H9 (cell line): ENCODE measurements at regions not wholly inside any gene's neighbourhood (a gene's known extent, or its start where the extent isn't known, plus 50 kb on each side); places are given as distances from the start of the nearest gene placed in this dataset.

Source experiments
- DNase-seq: peaks from one replicate; pipeline ENCODE4 v3.0.0-alpha.2; 2017
- H2AFZ ChIP-seq: one replicate; pipeline ENCODE4 v1.6.1; 2013; ENCODE audit warnings: mild to moderate bottlenecking, low read length, control low read depth, moderate library complexity
- H2AK5ac ChIP-seq: 2 replicates; pipeline ENCODE4 v1.6.1; 2013; ENCODE audit warnings: low read length, control low read depth, mixed read lengths; ENCODE audit not compliant: insufficient read length
- H2BK120ac ChIP-seq: one replicate; pipeline ENCODE4 v1.6.1; 2013; ENCODE audit warnings: low read depth, mild to moderate bottlenecking, low read length, control low read depth, inconsistent platforms; ENCODE audit not compliant: poor library complexity, severe bottlenecking
- H2BK12ac ChIP-seq: 2 replicates; pipeline ENCODE4 v1.6.1; 2013; ENCODE audit warnings: low read length, control low read depth, mixed read lengths, low read depth; ENCODE audit not compliant: insufficient read length
- H2BK15ac ChIP-seq: 2 replicates; pipeline ENCODE4 v1.6.1; 2013; ENCODE audit warnings: low read depth, low read length, control low read depth
- H2BK20ac ChIP-seq: one replicate; pipeline ENCODE4 v1.6.1; 2013; ENCODE audit warnings: low read depth, mild to moderate bottlenecking, low read length, control low read depth, inconsistent platforms; ENCODE audit not compliant: poor library complexity, severe bottlenecking
- H2BK5ac ChIP-seq: 2 replicates; pipeline ENCODE4 v1.6.1; 2013; ENCODE audit warnings: low read length, control low read depth, mixed read lengths; ENCODE audit not compliant: insufficient read length
- H3K14ac ChIP-seq: 2 replicates; pipeline ENCODE4 v1.6.1; 2013; ENCODE audit warnings: low read length, control low read depth; ENCODE audit not compliant: insufficient read depth
- H3K18ac ChIP-seq: 2 replicates; pipeline ENCODE4 v1.6.1; 2013; ENCODE audit warnings: low read depth, mild to moderate bottlenecking, mixed read lengths, low read length, control low read depth; ENCODE audit not compliant: insufficient read length
- H3K23ac ChIP-seq: 2 replicates; pipeline ENCODE4 v1.6.1; 2013; ENCODE audit warnings: low read length, control low read depth, mixed read lengths, low read depth; ENCODE audit not compliant: insufficient read length
- H3K23me2 ChIP-seq: 2 replicates; pipeline ENCODE4 v1.6.1; 2013; ENCODE audit warnings: low read depth, mild to moderate bottlenecking, mixed read lengths, low read length, control low read depth; ENCODE audit not compliant: insufficient read length, poor library complexity, severe bottlenecking
- H3K27ac ChIP-seq: 2 replicates; pipeline ENCODE4 v1.5.1; 2013; ENCODE audit warnings: low read length, control low read depth, mixed read lengths, low read depth; ENCODE audit not compliant: insufficient read length
- H3K27me3 ChIP-seq: 2 replicates; pipeline ENCODE4 v1.6.1; 2013; ENCODE audit warnings: low read length, control low read depth, inconsistent platforms; ENCODE audit not compliant: insufficient read depth
- H3K4ac ChIP-seq: 2 replicates; pipeline ENCODE4 v1.6.1; 2013; ENCODE audit warnings: low read depth, mild to moderate bottlenecking, control low read depth, inconsistent platforms, low read length, moderate library complexity
- H3K4me1 ChIP-seq: 2 replicates; pipeline ENCODE4 v1.6.1; 2013; ENCODE audit warnings: low read length, control low read depth, inconsistent platforms; ENCODE audit not compliant: insufficient read depth
- H3K4me2 ChIP-seq: 2 replicates; pipeline ENCODE4 v1.6.1; 2013; ENCODE audit warnings: low read length, control low read depth, mixed read lengths; ENCODE audit not compliant: insufficient read length, insufficient read depth
- H3K56ac ChIP-seq: 2 replicates; pipeline ENCODE4 v1.6.1; 2013; ENCODE audit warnings: low read depth, mild to moderate bottlenecking, mixed read lengths, low read length, control low read depth; ENCODE audit not compliant: insufficient read length
- H3K79me1 ChIP-seq: 2 replicates; pipeline ENCODE4 v1.6.1; 2013; ENCODE audit warnings: low read depth, mild to moderate bottlenecking, moderate library complexity, low read length, control low read depth, inconsistent platforms; ENCODE audit not compliant: insufficient read depth, poor library complexity, severe bottlenecking
- H3K79me2 ChIP-seq: 2 replicates; pipeline ENCODE4 v1.6.1; 2013; ENCODE audit warnings: low read length, control low read depth, inconsistent platforms; ENCODE audit not compliant: insufficient read depth
- H3K9ac ChIP-seq: 2 replicates; pipeline ENCODE4 v1.6.1; 2013; ENCODE audit warnings: low read length, control low read depth, mixed read lengths; ENCODE audit not compliant: insufficient read length; ENCODE audit errors: extremely low read depth
- H3K9me3 ChIP-seq: one replicate; pipeline ENCODE4 v1.6.1; 2013; ENCODE audit warnings: low read depth, low read length, inconsistent platforms; ENCODE audit not compliant: control insufficient read depth
- H3T11ph ChIP-seq: one replicate; pipeline ENCODE4 v1.6.1; 2013; ENCODE audit warnings: mild to moderate bottlenecking, low read length, control low read depth, inconsistent platforms
- H4K20me1 ChIP-seq: one replicate; pipeline ENCODE4 v1.6.1; 2013; ENCODE audit not compliant: control insufficient read depth, insufficient read length, insufficient read depth
- H4K5ac ChIP-seq: 2 replicates; pipeline ENCODE4 v1.6.1; 2013; ENCODE audit warnings: low read depth, mild to moderate bottlenecking, mixed read lengths, low read length, control low read depth; ENCODE audit not compliant: insufficient read length
- H4K8ac ChIP-seq: replicated peaks from 2 replicates; pipeline ENCODE4 v1.6.1; 2013; ENCODE audit warnings: low read length, control low read depth, mixed read lengths, low read depth; ENCODE audit not compliant: insufficient read length
- H4K91ac ChIP-seq: 2 replicates; pipeline ENCODE4 v1.6.1; 2013; ENCODE audit warnings: low read depth, mild to moderate bottlenecking, moderate library complexity, mixed read lengths, low read length, control low read depth; ENCODE audit not compliant: insufficient read length
- H3K27ac Mint-ChIP-seq, 3 experiments: 2 replicates in 2 of 3; 3 replicates in 1 of 3; pipeline ENCODE4 v1.8.0; 2020 to 2021; ENCODE audit warnings: mixed read lengths in 3 of 3, mild to moderate bottlenecking in 1 of 3, moderate library complexity in 1 of 3
- H3K27me3 Mint-ChIP-seq: 2 replicates; pipeline ENCODE4 v1.8.0; 2021; ENCODE audit warnings: low read depth, mild to moderate bottlenecking, moderate library complexity, mixed read lengths
- H3K36me3 Mint-ChIP-seq, 3 experiments: 2 replicates in 2 of 3; 3 replicates in 1 of 3; pipeline ENCODE4 v1.8.0; 2020 to 2021; ENCODE audit warnings: low read depth in 3 of 3, mixed read lengths in 3 of 3; ENCODE audit not compliant: insufficient read depth in 1 of 3
- H3K4me1 Mint-ChIP-seq, 2 experiments: 2 replicates each; pipeline ENCODE4 v1.8.0; 2020; ENCODE audit warnings: mixed read lengths in 2 of 2
- H3K4me3 Mint-ChIP-seq, 2 experiments: 2 replicates in 1 of 2; 3 replicates in 1 of 2; pipeline ENCODE4 v1.8.0; 2020 to 2021; ENCODE audit warnings: mild to moderate bottlenecking in 2 of 2, mixed read lengths in 2 of 2, moderate library complexity in 1 of 2
- H3K9me3 Mint-ChIP-seq, 2 experiments: 2 replicates in 1 of 2; 3 replicates in 1 of 2; pipeline ENCODE4 v1.8.0; 2020; ENCODE audit warnings: mild to moderate bottlenecking in 2 of 2, mixed read lengths in 2 of 2, moderate library complexity in 1 of 2
- CTCF ChIP-seq: fragments of 200-600 bp; sonication (generic); conservative IDR thresholded peaks from 3 replicates; pipeline ENCODE4 v1.8.0; 2021; ENCODE audit warnings: antibody characterized with exemption, mild to moderate bottlenecking
- WGBS: extraction: QIAGEN DNeasy Blood & Tissue Kit; methylation state at CpG from one replicate; pipeline ENCODE4 v1.1.7; 2013; ENCODE audit warnings: missing lambda C conversion rate, low lambda C conversion rate, mixed read lengths; ENCODE audit not compliant: insufficient read length; ENCODE audit errors: extremely low coverage; 5-methylcytosine and 5-hydroxymethylcytosine counted together

GRCh38 chr10:78655979-78656378 is 412.8 kb upstream of the ZMIZ1 start:
- no peak overlapping the region for H2AFZ ChIP-seq
- H3K9ac ChIP-seq = no peak overlapping the region
- no peak for DNase-seq
- H3K4me1 ChIP-seq = no peaks in the 10 kb centered on the region
- H4K5ac ChIP-seq = no peak overlapping the region
- Mint-ChIP-seq H3K4me1 (no peaks in the 10 kb centered on the region; a peak in 1 of 4 replicates), H3K9me3 (no peaks in the 10 kb centered on the region), H3K4me3 (no peak overlapping the region), H3K36me3 (no peaks in the 10 kb centered on the region), H3K27ac (no peak overlapping the region), H3K27me3 (peaks cover 18% of the 10 kb centered on the region)
- H3K79me1 ChIP-seq = no peaks in the 10 kb centered on the region
- no peak overlapping the region for H3K14ac ChIP-seq
- no peak overlapping the region for H3K4ac ChIP-seq
- no peaks in the 10 kb centered on the region for H3K23me2 ChIP-seq
- H3K27ac ChIP-seq = no peak overlapping the region
- H3K4me2 ChIP-seq = no peak overlapping the region
- H3K56ac ChIP-seq = no peak overlapping the region
- no peak overlapping the region for H2BK5ac ChIP-seq
- no peak overlapping the region for H2BK15ac ChIP-seq
- H2BK12ac ChIP-seq = no peak overlapping the region
- H3K9me3 ChIP-seq = no peaks in the 10 kb centered on the region
- H3T11ph ChIP-seq = no peak overlapping the region
- no peak overlapping the region for H4K8ac ChIP-seq
- no peak overlapping the region for H4K91ac ChIP-seq
- H3K23ac ChIP-seq = no peak overlapping the region
- no peaks in the 10 kb centered on the region for H3K79me2 ChIP-seq
- H2BK120ac ChIP-seq = no peak overlapping the region
- H2BK20ac ChIP-seq = no peak overlapping the region
- no peak overlapping the region for H3K18ac ChIP-seq
- H4K20me1 ChIP-seq = no peaks in the 10 kb centered on the region
- H3K27me3 ChIP-seq = no peaks in the 10 kb centered on the region
- H2AK5ac ChIP-seq = no peak overlapping the region
- WGBS = no CpG with 5 or more reads among the region's 5 CpGs
- TF ChIP-seq CTCF = no peak
